Effector CD8-positive, alpha-beta T cell (primary cell): ENCODE measurements at regions not wholly inside any gene's neighbourhood (a gene's known extent, or its start where the extent isn't known, plus 50 kb on each side); places are given as distances from the start of the nearest gene placed in this dataset.

Experiments used
- DNase-seq: peaks from one replicate; lab custom pipeline; 2025; lab: John Stamatoyannopoulos, UW

- no peak for DNase-seq
These were observed 376.4 kb upstream of the ZEB2 start for GRCh38 chr2:144896341-144896740.

DNA sequence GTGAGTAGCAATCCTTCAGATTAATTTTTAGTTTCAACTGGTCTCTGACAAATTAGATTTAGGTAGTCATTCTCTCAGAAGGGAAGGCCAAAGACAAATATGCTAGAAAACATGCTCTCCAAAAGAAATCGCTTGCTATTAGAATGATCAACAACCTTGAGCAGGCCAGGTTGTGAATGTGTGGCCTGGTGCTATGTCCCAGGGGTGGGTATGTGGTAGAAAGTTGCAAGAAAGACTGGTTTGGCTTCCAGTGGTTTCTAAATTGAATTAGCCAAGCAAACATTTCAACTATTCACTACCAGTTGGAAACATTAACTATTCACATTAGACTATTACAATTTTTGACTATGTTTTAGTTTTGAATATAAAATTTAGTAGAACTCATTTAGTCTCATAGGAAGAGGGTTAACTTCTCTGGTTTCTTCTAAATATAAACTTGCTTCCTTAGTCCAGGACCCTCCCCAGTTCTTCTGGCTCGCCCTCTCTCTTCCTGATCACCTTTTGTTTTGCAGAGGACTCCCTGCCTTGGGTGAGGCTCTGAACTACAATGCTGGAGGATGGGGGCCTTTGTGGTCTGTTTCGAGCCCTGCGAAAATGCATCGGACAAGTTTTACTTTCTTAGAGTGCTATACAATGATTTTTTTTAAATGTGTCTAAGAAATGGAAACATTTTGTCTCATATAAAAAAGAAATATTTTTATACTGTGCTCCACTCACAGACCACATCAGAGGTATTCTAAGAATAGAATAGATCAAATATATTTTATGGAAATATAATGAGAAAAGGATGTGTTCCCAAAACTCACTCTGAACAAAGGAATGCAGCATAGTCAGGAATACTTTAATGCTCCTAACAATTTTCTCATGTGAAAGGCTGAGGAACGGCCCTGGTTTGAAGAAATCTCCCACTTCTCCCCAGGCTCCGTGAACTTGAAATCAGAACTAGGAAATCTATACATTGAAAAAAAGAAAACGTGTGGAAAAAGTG lies 375.0 kb upstream of the ZEB2 start:
- no peak for DNase-seq

GRCh38 chr2:144893464-144893863 lies 373.5 kb upstream of the ZEB2 start:
- no peak for DNase-seq

GRCh38 chr2:144890828-144891227 lies 370.9 kb upstream of the ZEB2 start:
- no peak for DNase-seq

GRCh38 chr2:144889348-144889747 lies 369.4 kb upstream of the ZEB2 start:
- no peak for DNase-seq

- no peak for DNase-seq
These were observed 366.9 kb upstream of the ZEB2 start for GRCh38 chr2:144886862-144887261.

DNA sequence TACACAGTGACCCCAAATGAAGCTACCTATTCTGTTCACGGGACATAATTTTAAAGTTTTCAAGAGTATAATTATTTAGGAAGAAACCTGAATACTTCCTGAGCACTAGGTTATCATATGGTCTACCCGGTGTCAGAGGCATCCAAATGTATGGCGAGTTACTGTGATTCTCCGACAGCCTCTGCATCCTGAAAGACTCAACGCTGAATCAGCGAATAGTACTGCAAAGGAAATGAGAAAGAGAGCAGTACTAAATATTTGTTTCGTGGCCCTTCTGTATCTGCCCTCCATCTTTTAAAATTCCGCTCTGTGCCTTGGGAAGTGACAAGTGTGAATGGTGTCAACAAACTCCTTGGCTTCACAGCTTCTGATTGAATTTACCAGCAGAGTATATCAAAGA lies 358.0 kb upstream of the ZEB2 start:
- DNase-seq: no peak

GRCh38 chr2:144876013-144876412 lies 356.1 kb upstream of the ZEB2 start:
- DNase-seq: no peak

- no peak for DNase-seq
These were observed 355.5 kb upstream of the ZEB2 start for GRCh38 chr2:144875290-144875969.

DNA sequence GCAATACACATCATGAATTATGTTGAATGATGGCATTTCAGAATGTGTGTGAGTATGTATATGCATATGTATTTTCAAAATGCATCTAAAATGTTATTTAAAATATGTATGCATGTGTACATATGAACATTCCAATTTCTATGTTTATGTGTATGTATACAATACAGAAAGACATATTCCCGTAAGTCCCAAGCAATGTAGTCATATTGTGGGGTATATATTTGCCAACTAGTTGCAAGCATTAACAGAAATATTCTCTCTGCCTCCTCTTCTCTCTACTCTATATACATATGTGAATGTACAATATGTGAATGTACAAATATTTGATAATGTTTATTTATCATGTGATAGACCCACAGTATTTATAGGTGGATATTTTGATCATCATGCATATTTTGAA lies 345.8 kb upstream of the ZEB2 start:
- DNase-seq: no peak

DNA sequence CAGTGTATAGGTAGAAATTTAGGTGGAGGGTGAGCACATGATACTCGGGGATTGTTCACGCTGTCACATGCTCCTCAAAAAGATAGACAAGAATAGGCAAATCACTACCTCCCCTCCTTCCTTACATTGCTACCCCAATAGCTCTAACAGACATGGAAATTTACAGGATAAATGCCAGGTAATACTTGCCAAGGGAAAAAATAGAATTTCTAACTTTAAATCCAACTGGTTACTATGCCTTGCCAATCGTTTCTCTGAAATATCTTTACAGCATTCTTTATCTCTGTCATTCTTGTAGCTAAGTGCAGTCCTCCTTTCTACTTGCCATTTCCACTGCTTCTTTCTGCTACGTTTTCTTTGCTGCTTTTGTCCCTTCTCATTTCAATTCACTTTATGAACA lies 339.8 kb upstream of the ZEB2 start:
- no peak for DNase-seq

GRCh38 chr2:144858211-144858610 lies 338.3 kb upstream of the ZEB2 start:
- DNase-seq: no peak

GRCh38 chr2:144854596-144854995 lies 334.7 kb upstream of the ZEB2 start:
- DNase-seq: no peak

- DNase-seq: no peak
These were observed 329.7 kb upstream of the ZEB2 start for GRCh38 chr2:144849612-144850011.

DNA sequence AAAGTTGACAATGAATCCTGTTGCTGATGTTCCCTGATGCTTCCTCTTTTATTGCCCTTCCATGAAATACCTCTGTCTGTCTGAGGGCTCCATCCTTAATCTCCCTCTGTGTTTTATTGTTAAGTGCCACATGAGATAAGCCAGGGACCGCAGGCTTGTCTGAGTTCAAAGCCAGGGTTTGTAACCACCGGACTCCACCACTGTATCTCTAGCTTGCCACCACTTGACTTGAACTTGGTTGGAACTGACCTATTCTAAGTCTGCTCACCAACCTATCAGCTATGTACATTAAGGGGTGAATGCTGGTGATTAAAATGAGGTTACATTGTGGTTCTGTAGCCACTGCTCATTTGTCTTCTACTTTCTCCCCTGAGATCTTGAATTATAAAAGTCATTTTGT lies 328.5 kb upstream of the ZEB2 start:
- DNase-seq: no peak

DNA sequence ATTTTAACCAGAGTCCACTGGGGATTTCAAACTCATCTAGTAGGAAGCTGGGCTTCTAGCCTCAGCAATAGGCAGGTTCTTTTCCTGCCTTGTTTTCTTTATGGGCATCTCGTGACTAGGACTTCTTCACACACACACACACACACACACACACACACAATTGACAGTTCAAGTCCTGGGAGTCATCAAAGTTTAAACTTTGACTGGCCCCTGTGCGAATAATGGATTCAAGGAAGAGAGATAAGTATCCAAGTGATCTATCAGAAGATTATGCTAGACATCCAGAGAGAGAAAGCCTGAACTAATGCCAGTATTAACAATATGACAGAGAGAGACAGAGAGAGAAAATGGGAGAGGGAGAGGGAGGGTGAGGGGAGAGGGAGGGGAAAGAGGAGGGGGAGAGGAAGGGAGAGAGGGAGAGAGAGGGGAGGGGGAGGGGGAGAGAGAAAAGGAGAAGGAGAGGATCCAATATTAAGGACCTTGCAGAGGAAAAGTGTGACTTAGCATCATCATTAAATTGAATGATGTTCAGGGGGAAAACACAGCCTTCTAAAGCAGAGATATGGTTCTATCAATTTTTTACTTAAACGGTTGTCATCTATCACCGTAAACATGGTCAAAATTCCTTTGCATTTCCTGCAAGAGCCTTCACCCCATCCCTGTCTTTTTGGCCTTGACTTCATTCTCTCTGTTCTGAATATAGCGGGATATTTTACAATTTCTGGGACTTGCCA lies 327.6 kb upstream of the ZEB2 start:
- no peak for DNase-seq

DNA sequence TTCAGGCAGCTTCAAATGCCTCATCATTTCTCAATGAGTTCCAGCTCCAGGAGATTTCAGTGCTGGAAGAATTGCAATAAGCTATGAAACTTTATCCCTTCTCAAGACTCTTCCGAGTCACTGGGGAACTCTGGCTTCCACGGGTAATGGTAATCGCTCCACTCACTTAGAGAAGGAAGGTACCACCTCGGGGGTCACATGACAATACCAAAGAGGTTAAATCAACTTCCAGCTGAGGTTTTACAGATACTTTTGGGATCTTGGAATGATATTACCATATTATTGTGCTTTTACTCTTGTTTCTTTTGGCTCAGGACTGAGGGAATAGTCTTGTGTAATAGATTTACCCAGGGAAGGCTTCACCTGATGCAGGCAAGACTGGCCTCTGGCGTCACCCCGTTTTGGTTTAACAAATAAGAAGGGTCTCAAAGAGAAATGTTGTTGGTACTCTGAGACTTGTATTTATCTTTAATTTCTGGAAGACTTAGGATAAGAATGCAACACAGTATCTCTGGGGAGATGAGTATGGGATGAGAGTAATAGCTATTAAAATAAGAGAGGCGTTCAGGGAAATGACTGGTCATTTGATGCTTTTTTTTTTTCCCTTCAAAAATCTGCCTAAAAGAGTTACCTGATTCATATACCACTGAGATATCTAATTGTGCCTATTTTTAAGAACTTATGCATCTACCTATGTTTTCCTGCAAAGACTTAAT lies 316.9 kb upstream of the ZEB2 start:
- no peak for DNase-seq

DNA sequence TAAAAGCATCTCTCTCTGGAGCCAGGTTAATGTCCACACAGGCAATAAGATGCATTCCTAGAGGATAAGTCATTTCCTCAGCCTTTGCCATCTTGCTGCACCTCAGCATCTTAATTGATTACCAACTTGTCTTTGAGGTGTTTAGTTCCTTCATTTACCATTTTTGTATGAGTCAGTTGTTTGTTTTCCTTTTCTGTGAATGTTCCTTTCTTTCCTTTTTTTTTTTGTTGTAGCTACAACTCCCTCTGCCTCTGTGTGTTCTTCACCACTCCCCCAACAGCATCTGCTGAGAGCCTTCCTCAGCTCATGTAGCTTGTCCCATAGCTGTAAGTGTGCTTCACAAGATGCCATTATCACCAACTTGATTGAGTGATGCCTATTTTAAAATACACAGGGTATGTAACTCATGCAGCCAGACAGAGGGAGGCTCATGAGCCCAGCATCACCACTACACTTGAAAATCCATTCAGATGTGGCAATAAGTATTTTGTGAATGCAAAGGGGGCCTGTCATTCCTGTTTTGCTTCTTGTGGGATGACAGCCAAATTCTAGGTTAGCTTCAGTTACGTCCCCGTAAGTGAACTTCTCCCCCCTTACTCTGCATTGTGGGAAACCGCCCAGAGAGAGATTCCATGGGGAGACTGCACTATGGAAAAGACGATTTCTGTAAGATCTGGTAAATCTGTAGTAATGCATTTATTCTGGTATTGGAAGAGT lies 315.9 kb upstream of the ZEB2 start:
- DNase-seq: no peak

DNA sequence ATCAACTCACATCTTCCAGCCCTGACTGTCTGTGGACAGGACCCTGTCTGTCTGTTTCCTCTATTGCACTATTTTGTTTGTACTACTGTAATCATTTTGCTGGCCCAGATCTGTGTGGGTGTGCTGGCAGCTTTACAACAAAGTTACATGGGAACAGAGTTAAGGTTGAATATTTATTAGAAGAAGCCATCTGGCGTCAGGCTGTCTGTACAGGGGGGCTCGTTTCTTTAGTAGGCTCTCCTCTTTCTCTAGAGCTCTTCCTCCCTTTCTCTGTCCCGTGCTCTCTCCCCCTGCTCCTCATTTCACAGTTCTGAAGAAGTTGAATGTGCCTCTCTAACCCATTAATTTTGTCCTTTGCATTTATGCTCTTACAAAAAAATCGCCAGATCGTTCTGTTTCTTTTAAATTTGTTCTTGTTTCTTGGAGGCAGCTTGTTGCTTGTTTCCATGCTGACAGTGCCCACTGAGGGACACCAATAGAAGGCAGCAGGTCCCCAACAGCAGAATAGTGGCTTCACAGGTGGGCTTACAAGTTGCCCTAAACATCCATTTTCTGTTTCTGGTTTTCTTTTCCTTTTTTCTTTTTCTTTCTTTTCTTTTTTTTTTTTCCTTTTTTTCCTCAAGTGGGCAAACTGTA lies 315.2 kb upstream of the ZEB2 start:
- DNase-seq: no peak

DNA sequence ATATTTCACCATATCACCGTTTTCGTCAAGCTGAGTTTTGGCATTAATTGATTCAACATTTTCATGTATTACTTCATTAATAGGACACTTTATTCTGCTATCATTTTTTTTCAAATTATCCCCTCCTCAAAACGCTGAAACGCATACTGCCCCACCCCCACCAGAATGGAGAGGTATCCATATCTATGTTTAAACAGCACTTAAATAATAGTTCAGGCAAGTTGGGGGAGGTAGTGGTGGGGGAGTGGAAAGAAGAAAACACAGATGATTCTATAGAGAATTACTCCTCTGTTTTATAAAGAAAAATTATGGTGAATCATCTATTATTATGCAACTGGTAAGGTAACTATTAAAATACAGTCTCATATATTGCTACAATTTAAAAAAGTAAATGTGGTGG lies 314.4 kb upstream of the ZEB2 start:
- no peak for DNase-seq
